K562 (cell line): ENCODE measurements at regions not wholly inside any gene's neighbourhood (a gene's known extent, or its start where the extent isn't known, plus 50 kb on each side); places are given as distances from the start of the nearest gene placed in this dataset.

Experiments used
- ATAC-seq: fragments of 200-7000 bp; cut with Tn5 transposase; 3 replicates; pipeline ENCODE4 v1.9.1; 2020; ENCODE audit warnings: moderate library complexity
- BruUV-seq: library from RNA; stranded (reverse); fragments of 400-500 nt; replicated peaks from 2 replicates; lab custom pipeline; 2021; lab: Mats Ljungman, UMichigan
- CTCF ChIA-PET: fragments of 300-600 bp; formaldehyde crosslinking; extraction: SDS; loops from one replicate; lab custom pipeline; 2021; ENCODE audit warnings: low intra/inter-chr PET ratio; lab: Yijun Ruan, JAX
- POLR2A ChIA-PET: fragments of 300-600, 350-650 bp; sonication (Branson Sonifier 250); formaldehyde crosslinking; extraction: SDS; loops from one replicate; lab custom pipeline; 2021; ENCODE audit warnings: antibody characterized with exemption, inconsistent platforms; lab: Yijun Ruan, JAX
- DNase-seq, 4 experiments: peaks; one replicate each; pipeline versions ENCODE4 v3.0.0 to v3.0.0-alpha.2; 2011 to 2018; ENCODE audit warnings: low spot score in 3 of 4, mixed read lengths in 3 of 4; ENCODE audit errors: extremely low read depth in 1 of 4
- FAIRE-seq: peaks from 2 replicates; lab custom pipeline; 2011; peaks lifted over from hg19 to GRCh38; lab: Jason Lieb, UNC
- H2AFZ ChIP-seq: 2 replicates; pipeline ENCODE4 v1.6.0; 2011; ENCODE audit warnings: low read depth, low read length, control low read depth, inconsistent platforms
- H3K27ac ChIP-seq: fragments of 200-600 bp; 3 replicates; pipeline ENCODE4 v1.8.0; 2011; ENCODE audit warnings: low read depth, mild to moderate bottlenecking, control low read depth, inconsistent platforms, low read length, moderate library complexity, mixed read lengths; ENCODE audit errors: extremely low read depth
- H3K27me3 ChIP-seq, 2 experiments: fragments of 300-600 bp in 1 of 2; 2 replicates in 1 of 2; 3 replicates in 1 of 2; pipeline versions ENCODE4 v1.6.0 to v1.8.0; 2011; ENCODE audit warnings: inconsistent platforms in 2 of 2, low read length in 2 of 2, mild to moderate bottlenecking in 1 of 2, mixed read lengths in 1 of 2, moderate library complexity in 1 of 2; ENCODE audit not compliant: control insufficient read depth in 2 of 2, insufficient read depth in 2 of 2
- H3K36me3 ChIP-seq: fragments of 300-600 bp; 3 replicates; pipeline ENCODE4 v1.8.0; 2011; ENCODE audit warnings: mild to moderate bottlenecking, low read length, inconsistent platforms; ENCODE audit not compliant: control insufficient read depth, insufficient read depth
- H3K4me1 ChIP-seq, 2 experiments: fragments of 200-600 bp in 1 of 2; replicated peaks in 1 of 2; 2 replicates in 1 of 2; 3 replicates in 1 of 2; pipeline versions ENCODE4 v1.5.1 to v1.8.0; 2011; ENCODE audit warnings: inconsistent platforms in 2 of 2, low read length in 2 of 2, mild to moderate bottlenecking in 1 of 2, mixed read lengths in 1 of 2, moderate library complexity in 1 of 2; ENCODE audit not compliant: control insufficient read depth in 2 of 2, insufficient read depth in 2 of 2
- H3K4me2 ChIP-seq: 2 replicates; pipeline ENCODE4 v1.6.1; 2011; ENCODE audit warnings: low read length, control low read depth, inconsistent platforms, mixed read lengths; ENCODE audit not compliant: insufficient read depth
- H3K4me3 ChIP-seq: fragments of 200-600 bp; sonication (generic), shearing (Covaris generic); 2 replicates; pipeline ENCODE4 v1.5.1; 2016; ENCODE audit warnings: control low read depth, inconsistent platforms
- H3K79me2 ChIP-seq: fragments of 200-600 bp; 3 replicates; pipeline ENCODE4 v1.8.0; 2011; ENCODE audit warnings: low read length, inconsistent platforms; ENCODE audit not compliant: control insufficient read depth, insufficient read depth
- H3K9ac ChIP-seq, 2 experiments: 2 replicates each; pipeline versions ENCODE4 v1.6.0 to v1.6.1; 2011; ENCODE audit warnings: low read depth in 2 of 2, low read length in 2 of 2, control low read depth in 1 of 2, inconsistent platforms in 1 of 2, mild to moderate bottlenecking in 1 of 2, mixed read lengths in 1 of 2; ENCODE audit not compliant: insufficient read depth in 1 of 2
- H3K9me1 ChIP-seq: one replicate; pipeline ENCODE4 v1.6.0; 2011; ENCODE audit warnings: inconsistent platforms, mild to moderate bottlenecking, low read length, moderate library complexity; ENCODE audit not compliant: control insufficient read depth, insufficient read depth
- H3K9me3 ChIP-seq: replicated peaks from 2 replicates; pipeline ENCODE4 v1.5.1; 2011; ENCODE audit warnings: low read depth, low read length, inconsistent platforms; ENCODE audit not compliant: control insufficient read depth, insufficient read depth
- H4K20me1 ChIP-seq: replicated peaks from 2 replicates; pipeline ENCODE4 v1.6.1; 2011; ENCODE audit warnings: low read length, inconsistent platforms, mixed read lengths; ENCODE audit not compliant: control insufficient read depth, insufficient read depth
- E2F3 ChIP-seq: fragments of 250-450 bp; sonication (Bioruptor Pico); IDR thresholded peaks from 2 replicates; pipeline ENCODE4 v1.4.0; 2020; ENCODE audit warnings: mild to moderate bottlenecking
- FOXP1 ChIP-seq: sonication (generic); formaldehyde crosslinking; IDR thresholded peaks from 2 replicates; pipeline ENCODE4 v1.8.0; 2022; ENCODE audit warnings: mild to moderate bottlenecking, missing genetic modification reagents
- GABPB2 ChIP-seq: fragments of 250-450 bp; sonication (Bioruptor Pico); conservative IDR thresholded peaks from 2 replicates; pipeline ENCODE4 v1.5.1; 2021; ENCODE audit warnings: mild to moderate bottlenecking
- MXI1 ChIP-seq: IDR thresholded peaks from 2 replicates; pipeline ENCODE4 v1.6.1; 2011; ENCODE audit warnings: low read depth, mild to moderate bottlenecking, improper control_type of control experiment, low read length
- NCOA1 ChIP-seq: fragments of 450-650 bp; IDR thresholded peaks from 2 replicates; pipeline ENCODE4 v1.6.1; 2016; ENCODE audit warnings: low read depth
- PYGO2 ChIP-seq: fragments of 450-650 bp; IDR thresholded peaks from 2 replicates; pipeline ENCODE4 v1.6.1; 2016; ENCODE audit warnings: mild to moderate bottlenecking, missing genetic modification characterization, moderate library complexity, missing compliant biosample characterization
- RNF2 ChIP-seq: sonication (generic); IDR thresholded peaks from 2 replicates; pipeline ENCODE4 v1.6.1; 2016
- U2AF2 ChIP-seq: fragments of 200-400 bp; formaldehyde crosslinking; optimal IDR thresholded peaks from 2 replicates; pipeline ENCODE3; 2017; ENCODE audit warnings: low read depth, mild to moderate bottlenecking, low read length
- ZFX ChIP-seq: sonication (generic); formaldehyde crosslinking; IDR thresholded peaks from 2 replicates; pipeline ENCODE4 v1.8.0; 2022; ENCODE audit warnings: mild to moderate bottlenecking, missing genetic modification reagents, moderate library complexity
- ZNF311 ChIP-seq: fragments of 250-450 bp; sonication (Bioruptor Pico); IDR thresholded peaks from 2 replicates; pipeline ENCODE4 v1.4.0; 2020; ENCODE audit warnings: mild to moderate bottlenecking, moderate library complexity
- ZNF586 ChIP-seq: fragments of 450-650 bp; formaldehyde crosslinking; conservative IDR thresholded peaks from 2 replicates; pipeline ENCODE4 v1.4.0; 2020; ENCODE audit warnings: mild to moderate bottlenecking, moderate library complexity
- ZSCAN29 ChIP-seq: fragments of 450-650 bp; IDR thresholded peaks from 2 replicates; pipeline ENCODE4 v1.6.1; 2017
- WGBS: fragments of 100-300 bp; shearing (Covaris generic); methylation state at CpG from one replicate; pipeline ENCODE4 v1.1.6; 2016; ENCODE audit warnings: low coverage, mixed read lengths; ENCODE audit not compliant: insufficient coverage; ENCODE audit errors: missing lambda C conversion rate; 5-methylcytosine and 5-hydroxymethylcytosine counted together
- in situ Hi-C: fragments of 300-500 bp; cut with MboI; formaldehyde crosslinking; loops from 4 replicates; pipeline ENCODE4 v1.15.0; 2018; ENCODE audit warnings: inconsistent platforms, mixed read lengths
- intact Hi-C: fragments of 100-400 bp; cut with micrococcal nuclease; formaldehyde crosslinking; loops from 2 replicates; pipeline ENCODE4 v1.14.2; 2022
- TF ChIP-seq, protein P1 (sequence below): sonication (generic); formaldehyde crosslinking; IDR thresholded peaks from 2 replicates; pipeline ENCODE4 v1.8.0; 2022; ENCODE audit warnings: mild to moderate bottlenecking, missing genetic modification reagents
- TF ChIP-seq, protein P2 (sequence below): fragments of 250-450 bp; sonication (Bioruptor Pico); IDR thresholded peaks from 2 replicates; pipeline ENCODE4 v1.5.0; 2021; ENCODE audit warnings: mild to moderate bottlenecking, moderate library complexity
- TF ChIP-seq, protein P3 (sequence below): fragments of 250-450 bp; sonication (Bioruptor Pico); IDR thresholded peaks from 2 replicates; pipeline ENCODE4 v1.5.1; 2021; ENCODE audit warnings: mild to moderate bottlenecking
- TF ChIP-seq, protein P4 (sequence below): fragments of 450-650 bp; conservative IDR thresholded peaks from 2 replicates; pipeline ENCODE4 v1.6.1; 2016; ENCODE audit warnings: missing genetic modification characterization, low read depth, mild to moderate bottlenecking, control low read depth, missing compliant biosample characterization

DNA sequence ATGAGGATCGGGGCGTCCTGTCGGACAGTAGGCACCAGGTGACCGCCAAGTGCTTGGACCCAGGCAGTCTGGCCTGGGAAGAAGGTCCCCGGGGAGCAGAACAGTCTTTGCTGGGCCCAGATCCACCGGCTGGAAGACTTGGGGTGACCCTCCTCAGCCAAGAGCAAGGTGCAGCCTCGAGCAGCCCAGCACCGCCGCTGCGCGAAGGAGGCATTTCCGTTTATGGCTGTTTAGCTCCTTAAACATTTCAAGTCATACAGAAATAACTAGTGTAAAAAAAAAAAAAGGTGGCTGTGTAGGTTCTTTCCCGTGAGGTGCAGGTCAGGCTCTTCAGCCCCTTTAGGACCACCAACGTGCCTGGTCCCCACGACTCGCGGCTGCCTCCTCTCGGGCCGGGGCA is 370.2 kb downstream of the CMPK2 start (continued):
- TF ChIP-seq GABPB2 (CRISPR knock-in tag) (no peak), ZSCAN29 (no peak)
- TF ChIP-seq, protein P1, sequence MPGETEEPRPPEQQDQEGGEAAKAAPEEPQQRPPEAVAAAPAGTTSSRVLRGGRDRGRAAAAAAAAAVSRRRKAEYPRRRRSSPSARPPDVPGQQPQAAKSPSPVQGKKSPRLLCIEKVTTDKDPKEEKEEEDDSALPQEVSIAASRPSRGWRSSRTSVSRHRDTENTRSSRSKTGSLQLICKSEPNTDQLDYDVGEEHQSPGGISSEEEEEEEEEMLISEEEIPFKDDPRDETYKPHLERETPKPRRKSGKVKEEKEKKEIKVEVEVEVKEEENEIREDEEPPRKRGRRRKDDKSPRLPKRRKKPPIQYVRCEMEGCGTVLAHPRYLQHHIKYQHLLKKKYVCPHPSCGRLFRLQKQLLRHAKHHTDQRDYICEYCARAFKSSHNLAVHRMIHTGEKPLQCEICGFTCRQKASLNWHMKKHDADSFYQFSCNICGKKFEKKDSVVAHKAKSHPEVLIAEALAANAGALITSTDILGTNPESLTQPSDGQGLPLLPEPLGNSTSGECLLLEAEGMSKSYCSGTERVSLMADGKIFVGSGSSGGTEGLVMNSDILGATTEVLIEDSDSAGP (CRISPR knock-in tag) = no peak

- no peaks in the 10 kb centered on the region for H3K36me3 ChIP-seq
- BruUV-seq = no TSS peak
- ChIA-PET CTCF (no interaction called here), POLR2A (no interaction called here)
- FAIRE-seq (no peak), DNase-seq (no peak), ATAC-seq (no peak)
- H3K4me2 ChIP-seq = no peak overlapping the region
- no peak overlapping the region for H2AFZ ChIP-seq
- intact Hi-C loops = no loop called here
- H3K79me2 ChIP-seq = no peaks in the 10 kb centered on the region
- H3K4me3 ChIP-seq = no peak overlapping the region
- H3K27me3 ChIP-seq = no peaks in the 10 kb centered on the region
- no peaks in the 10 kb centered on the region for H3K4me1 ChIP-seq
- no peak overlapping the region for H3K27ac ChIP-seq
- in situ Hi-C loops = no loop called here
- WGBS = 2% methylated on average over 14 of the region's 14 CpGs
- no peaks in the 10 kb centered on the region for H4K20me1 ChIP-seq
- no peaks in the 10 kb centered on the region for H3K9me1 ChIP-seq
- H3K9ac ChIP-seq = no peak overlapping the region
- 0 out of 2 replicates have a peak, but pooled peaks cover 2% of the 10 kb centered on the region for H3K9me3 ChIP-seq
- no peak for TF ChIP-seq MXI1
- TF ChIP-seq, protein P2, sequence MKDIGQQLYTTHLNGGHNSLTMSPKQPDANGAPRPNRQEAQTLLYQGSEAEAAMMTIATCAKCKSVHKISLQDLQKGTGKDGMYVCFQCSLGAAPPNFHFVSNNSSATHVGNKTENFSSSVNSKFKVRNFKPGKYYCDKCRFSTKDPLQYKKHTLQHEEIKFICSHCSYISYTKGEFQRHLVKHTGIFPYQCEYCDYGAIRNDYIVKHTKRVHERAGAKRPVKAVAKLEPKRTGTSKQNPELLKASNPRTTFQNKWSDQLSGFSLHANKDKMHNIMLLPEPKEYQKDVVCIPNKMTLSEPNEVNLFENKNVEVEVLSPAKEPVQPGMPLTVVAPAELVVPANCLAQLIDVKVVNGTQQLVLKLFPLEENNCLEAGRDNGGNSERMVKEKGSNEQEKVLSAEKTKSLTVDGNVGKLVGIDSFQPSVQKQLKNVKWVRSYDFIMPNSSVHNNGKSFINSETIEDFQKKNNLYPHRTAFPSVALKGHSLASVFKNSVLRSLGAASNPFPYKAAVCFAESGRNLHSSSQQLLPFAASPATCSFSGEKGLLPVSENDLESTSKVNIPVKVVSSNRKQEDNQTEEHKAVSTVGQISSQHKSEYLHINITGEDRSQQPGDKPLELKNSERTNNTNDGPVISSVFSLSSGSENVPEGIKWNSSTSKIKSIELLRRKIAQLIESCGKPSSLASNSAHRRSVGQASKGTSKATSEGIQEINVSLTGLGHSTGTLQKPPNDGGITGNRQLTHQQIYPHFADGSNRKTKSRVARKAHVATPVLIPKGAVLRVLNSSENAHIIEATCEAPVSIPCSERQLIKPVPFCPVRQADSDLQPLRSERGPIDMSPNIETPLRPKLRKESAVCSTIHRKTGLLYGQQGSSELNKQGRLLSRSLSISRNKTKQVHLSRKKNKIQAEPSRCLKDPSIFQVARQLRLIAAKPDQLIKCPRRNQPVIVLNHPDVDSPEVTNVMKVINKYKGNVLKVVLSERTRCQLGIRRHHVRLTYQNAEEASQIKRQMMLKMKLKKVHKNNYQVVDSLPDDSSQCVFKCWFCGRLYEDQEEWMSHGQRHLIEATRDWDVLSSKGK = no peak
- TF ChIP-seq, protein P3, sequence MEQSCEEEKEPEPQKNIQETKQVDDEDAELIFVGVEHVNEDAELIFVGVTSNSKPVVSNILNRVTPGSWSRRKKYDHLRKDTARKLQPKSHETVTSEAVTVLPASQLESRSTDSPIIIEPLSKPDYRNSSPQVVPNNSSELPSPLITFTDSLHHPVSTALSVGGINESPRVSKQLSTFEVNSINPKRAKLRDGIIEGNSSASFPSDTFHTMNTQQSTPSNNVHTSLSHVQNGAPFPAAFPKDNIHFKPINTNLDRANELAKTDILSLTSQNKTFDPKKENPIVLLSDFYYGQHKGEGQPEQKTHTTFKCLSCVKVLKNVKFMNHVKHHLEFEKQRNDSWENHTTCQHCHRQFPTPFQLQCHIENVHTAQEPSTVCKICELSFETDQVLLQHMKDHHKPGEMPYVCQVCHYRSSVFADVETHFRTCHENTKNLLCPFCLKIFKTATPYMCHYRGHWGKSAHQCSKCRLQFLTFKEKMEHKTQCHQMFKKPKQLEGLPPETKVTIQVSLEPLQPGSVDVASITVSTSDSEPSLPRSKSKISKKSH (CRISPR knock-in tag) = no peak
- TF ChIP-seq, protein P4, sequence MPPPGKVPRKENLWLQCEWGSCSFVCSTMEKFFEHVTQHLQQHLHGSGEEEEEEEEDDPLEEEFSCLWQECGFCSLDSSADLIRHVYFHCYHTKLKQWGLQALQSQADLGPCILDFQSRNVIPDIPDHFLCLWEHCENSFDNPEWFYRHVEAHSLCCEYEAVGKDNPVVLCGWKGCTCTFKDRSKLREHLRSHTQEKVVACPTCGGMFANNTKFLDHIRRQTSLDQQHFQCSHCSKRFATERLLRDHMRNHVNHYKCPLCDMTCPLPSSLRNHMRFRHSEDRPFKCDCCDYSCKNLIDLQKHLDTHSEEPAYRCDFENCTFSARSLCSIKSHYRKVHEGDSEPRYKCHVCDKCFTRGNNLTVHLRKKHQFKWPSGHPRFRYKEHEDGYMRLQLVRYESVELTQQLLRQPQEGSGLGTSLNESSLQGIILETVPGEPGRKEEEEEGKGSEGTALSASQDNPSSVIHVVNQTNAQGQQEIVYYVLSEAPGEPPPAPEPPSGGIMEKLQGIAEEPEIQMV (tag) = no peak
- no peak for TF ChIP-seq ZNF311 (CRISPR knock-in tag)
- no peak for TF ChIP-seq PYGO2 (tag)
- no peak for TF ChIP-seq ZFX (CRISPR knock-in tag)
- no peak for TF ChIP-seq FOXP1
- TF ChIP-seq NCOA1 = no peak
- no peak for TF ChIP-seq ZNF586
- no peak for TF ChIP-seq E2F3 (CRISPR knock-in tag)
- TF ChIP-seq RNF2 = no peak
- no peak for TF ChIP-seq U2AF2
Measured at GRCh38 chr2:6496376-6496775, 369.3 kb downstream of the CMPK2 start.
